ENCODE measurements at regions not wholly inside any gene's neighbourhood (a gene's known extent, or its start where the extent isn't known, plus 50 kb on each side); places are given as distances from the start of the nearest gene placed in this dataset.

DNA sequence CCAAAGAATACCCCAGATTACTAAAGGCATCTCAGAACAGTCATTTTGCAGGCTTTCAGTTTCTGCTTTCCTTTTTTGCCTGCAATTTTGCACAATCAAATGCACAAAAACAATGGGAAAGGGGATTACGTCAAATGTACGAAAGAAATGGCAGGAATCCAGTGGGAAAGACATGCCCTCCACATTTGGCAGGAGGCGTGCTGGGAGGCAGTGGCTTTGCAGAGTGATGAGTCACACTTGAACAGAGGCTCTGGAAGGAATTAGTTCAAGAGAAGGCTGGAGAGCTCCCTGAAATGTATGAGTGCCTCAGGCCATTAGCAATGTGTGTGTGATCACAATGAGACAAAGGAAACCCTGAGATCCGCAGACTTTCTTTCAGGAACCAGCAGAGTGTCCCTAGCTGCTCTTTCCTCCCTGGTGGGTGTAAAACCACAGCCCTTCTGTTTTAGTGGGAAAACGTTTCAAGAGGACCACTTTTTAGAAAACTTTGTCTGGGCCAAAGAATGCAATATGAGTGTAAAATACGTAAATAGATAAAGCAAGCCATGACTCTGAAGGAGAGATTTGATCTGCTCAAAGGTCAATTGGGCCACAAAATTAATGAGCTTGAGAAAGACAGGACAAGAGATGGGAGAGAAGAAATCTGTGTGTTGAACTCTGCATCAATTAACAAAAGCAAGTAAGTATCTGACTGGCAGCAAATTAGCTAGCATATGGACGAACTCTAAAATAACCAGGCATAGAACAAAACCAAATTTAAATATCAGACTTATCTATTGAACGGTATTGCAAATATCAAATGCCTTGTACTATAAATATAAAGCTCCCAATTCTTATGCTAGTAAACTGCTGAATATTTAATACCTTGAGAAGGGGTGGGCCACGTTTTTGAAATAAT lies 155.4 kb upstream of the PDE3A start:
- Histone ChIP-seq H3K4me3 (ENCODE audit: low read length, poor library complexity, severe bottlenecking) (no peak overlapping the region), H3K9ac (ENCODE audit: low read depth, low read length, poor library complexity, severe bottlenecking) (no peak overlapping the region), H3K9me2 (replicated peaks; ENCODE audit: low read depth, low read length) (no peaks in the 10 kb centered on the region), H3K79me2 (ENCODE audit: insufficient read depth, low read length) (no peaks in the 10 kb centered on the region), H3K4me2 (ENCODE audit: low read depth, low read length, poor library complexity, severe bottlenecking) (no peak overlapping the region), H3K4me1 (ENCODE audit: insufficient read depth, low read length, poor library complexity, severe bottlenecking) (no peaks in the 10 kb centered on the region), H3K9me3 (ENCODE audit: insufficient read depth, low read depth, low read length) (no peaks in the 10 kb centered on the region), H3K36me3 (ENCODE audit: insufficient read depth, low read length) (no peaks in the 10 kb centered on the region), H3K27me3 (ENCODE audit: insufficient read depth, low read length, poor library complexity, severe bottlenecking) (no peaks in the 10 kb centered on the region), H2AFZ (ENCODE audit: low read length) (no peak overlapping the region), H3F3A (ENCODE audit: low read depth) (no peaks in the 10 kb centered on the region), H4K20me1 (ENCODE audit: insufficient read depth, low read length, poor library complexity, severe bottlenecking) (no peaks in the 10 kb centered on the region)
- TF ChIP-seq, protein P1, sequence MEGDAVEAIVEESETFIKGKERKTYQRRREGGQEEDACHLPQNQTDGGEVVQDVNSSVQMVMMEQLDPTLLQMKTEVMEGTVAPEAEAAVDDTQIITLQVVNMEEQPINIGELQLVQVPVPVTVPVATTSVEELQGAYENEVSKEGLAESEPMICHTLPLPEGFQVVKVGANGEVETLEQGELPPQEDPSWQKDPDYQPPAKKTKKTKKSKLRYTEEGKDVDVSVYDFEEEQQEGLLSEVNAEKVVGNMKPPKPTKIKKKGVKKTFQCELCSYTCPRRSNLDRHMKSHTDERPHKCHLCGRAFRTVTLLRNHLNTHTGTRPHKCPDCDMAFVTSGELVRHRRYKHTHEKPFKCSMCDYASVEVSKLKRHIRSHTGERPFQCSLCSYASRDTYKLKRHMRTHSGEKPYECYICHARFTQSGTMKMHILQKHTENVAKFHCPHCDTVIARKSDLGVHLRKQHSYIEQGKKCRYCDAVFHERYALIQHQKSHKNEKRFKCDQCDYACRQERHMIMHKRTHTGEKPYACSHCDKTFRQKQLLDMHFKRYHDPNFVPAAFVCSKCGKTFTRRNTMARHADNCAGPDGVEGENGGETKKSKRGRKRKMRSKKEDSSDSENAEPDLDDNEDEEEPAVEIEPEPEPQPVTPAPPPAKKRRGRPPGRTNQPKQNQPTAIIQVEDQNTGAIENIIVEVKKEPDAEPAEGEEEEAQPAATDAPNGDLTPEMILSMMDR (conservative IDR thresholded peaks at IDR 0.05; ENCODE audit: low read length) = no peak
- TF ChIP-seq EZH2phosphoT487 (IDR thresholded peaks at IDR 0.05; ENCODE audit: borderline replicate concordance) = no peak

DNA sequence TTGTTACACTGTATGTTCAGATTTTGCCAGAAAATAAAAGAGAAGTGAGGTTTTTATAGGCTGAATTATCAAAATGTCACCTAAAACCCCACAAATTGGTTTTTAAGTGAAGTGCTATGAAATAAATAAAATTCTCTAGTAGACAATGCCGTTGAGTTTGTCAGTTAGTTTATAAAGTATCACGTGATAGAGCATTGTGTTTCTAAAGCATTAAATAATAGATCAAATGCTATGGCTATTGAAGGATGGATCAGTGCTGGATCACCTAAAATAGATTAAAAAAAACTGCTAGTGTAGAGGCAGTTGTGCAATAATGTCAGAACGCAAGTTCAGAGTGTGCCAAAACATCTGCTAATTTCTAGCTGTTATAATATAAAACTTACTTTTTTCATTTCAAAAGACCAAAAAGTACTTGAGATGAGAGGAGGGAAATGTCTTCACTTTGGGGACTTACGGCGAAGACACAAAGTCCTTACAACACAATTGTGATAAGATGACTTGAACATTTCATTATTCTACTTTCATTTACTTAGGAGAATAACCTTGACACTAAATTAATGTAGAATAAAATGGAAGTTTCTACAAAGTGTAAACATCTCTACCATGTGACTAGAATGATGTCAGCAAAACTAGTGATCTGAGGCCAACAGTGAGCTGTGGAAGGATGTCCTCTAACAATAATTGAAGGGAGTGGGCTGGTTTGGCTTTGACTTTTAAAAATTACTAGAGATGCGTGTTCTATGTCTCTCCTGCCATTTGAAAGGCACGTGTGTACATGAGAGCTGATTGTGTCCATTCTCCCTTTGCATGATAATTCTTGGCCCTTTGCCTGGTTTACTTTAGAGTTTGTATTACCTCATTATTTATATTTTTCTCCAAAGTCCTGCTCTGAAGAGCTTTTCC lies 154.4 kb upstream of the PDE3A start:
- no peak overlapping the region for H3K4me2 ChIP-seq (ENCODE audit: low read depth, low read length, poor library complexity, severe bottlenecking)
- no peaks in the 10 kb centered on the region for H3K4me1 ChIP-seq (ENCODE audit: insufficient read depth, low read length, poor library complexity, severe bottlenecking)
- no peak overlapping the region for H2AFZ ChIP-seq (ENCODE audit: low read length)
- no peaks in the 10 kb centered on the region for H3K79me2 ChIP-seq (ENCODE audit: insufficient read depth, low read length)
- H3K36me3 ChIP-seq (ENCODE audit: insufficient read depth, low read length) = no peaks in the 10 kb centered on the region
- H3K9me3 ChIP-seq (ENCODE audit: insufficient read depth, low read depth, low read length) = no peaks in the 10 kb centered on the region
- TF ChIP-seq, protein P1 (conservative IDR thresholded peaks at IDR 0.05; ENCODE audit: low read length) = no peak
- TF ChIP-seq EZH2phosphoT487 (IDR thresholded peaks at IDR 0.05; ENCODE audit: borderline replicate concordance) = no peak
- H3K4me3 ChIP-seq (ENCODE audit: low read length, poor library complexity, severe bottlenecking) = no peak overlapping the region
- H3K9me2 ChIP-seq (replicated peaks; ENCODE audit: low read depth, low read length) = no peaks in the 10 kb centered on the region
- H4K20me1 ChIP-seq (ENCODE audit: insufficient read depth, low read length, poor library complexity, severe bottlenecking) = no peaks in the 10 kb centered on the region
- no peaks in the 10 kb centered on the region for H3F3A ChIP-seq (ENCODE audit: low read depth)
- no peaks in the 10 kb centered on the region for H3K27me3 ChIP-seq (ENCODE audit: insufficient read depth, low read length, poor library complexity, severe bottlenecking)
- no peak overlapping the region for H3K9ac ChIP-seq (ENCODE audit: low read depth, low read length, poor library complexity, severe bottlenecking)

DNA sequence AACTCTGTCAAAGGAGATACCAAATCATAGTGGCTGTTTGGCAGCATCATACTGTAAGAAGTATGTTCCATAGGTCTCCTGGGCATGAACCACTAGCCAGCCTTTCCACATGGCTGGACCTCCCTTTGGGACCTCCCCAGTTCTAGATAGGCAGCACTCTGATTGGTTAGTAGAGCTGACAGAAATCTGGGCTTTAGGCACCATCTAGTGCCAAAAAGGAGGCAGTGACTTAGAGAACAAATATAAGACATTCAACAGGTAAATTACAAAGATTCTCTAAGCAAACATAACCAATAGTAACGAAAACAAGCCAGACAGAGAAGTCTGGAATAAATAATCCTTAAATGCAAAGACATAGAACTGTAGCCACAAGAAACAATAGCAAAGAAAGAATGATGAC lies 148.0 kb upstream of the PDE3A start:
- Histone ChIP-seq H3K36me3 (ENCODE audit: insufficient read depth, low read length) (no peaks in the 10 kb centered on the region), H3K4me2 (ENCODE audit: low read depth, low read length, poor library complexity, severe bottlenecking) (no peak overlapping the region), H2AFZ (ENCODE audit: low read length) (no peak overlapping the region), H3K9ac (ENCODE audit: low read depth, low read length, poor library complexity, severe bottlenecking) (no peak overlapping the region), H3F3A (ENCODE audit: low read depth) (no peaks in the 10 kb centered on the region), H3K27me3 (ENCODE audit: insufficient read depth, low read length, poor library complexity, severe bottlenecking) (no peaks in the 10 kb centered on the region), H3K4me1 (ENCODE audit: insufficient read depth, low read length, poor library complexity, severe bottlenecking) (no peaks in the 10 kb centered on the region), H4K20me1 (ENCODE audit: insufficient read depth, low read length, poor library complexity, severe bottlenecking) (no peaks in the 10 kb centered on the region), H3K9me2 (replicated peaks; ENCODE audit: low read depth, low read length) (no peaks in the 10 kb centered on the region), H3K79me2 (ENCODE audit: insufficient read depth, low read length) (no peaks in the 10 kb centered on the region), H3K9me3 (ENCODE audit: insufficient read depth, low read depth, low read length) (no peaks in the 10 kb centered on the region), H3K4me3 (ENCODE audit: low read length, poor library complexity, severe bottlenecking) (no peak overlapping the region)
- no peak for TF ChIP-seq EZH2phosphoT487 (IDR thresholded peaks at IDR 0.05; ENCODE audit: borderline replicate concordance)
- TF ChIP-seq, protein P1 (conservative IDR thresholded peaks at IDR 0.05; ENCODE audit: low read length) = peak; percentile 61
